Stimulated activated CD4-positive, alpha-beta T cell treated with anti-CD3 and anti-CD28 coated beads, Interleukin-12 subunit alpha, Interleukin-12 subunit beta, amount 100 ng/mL, for 48 hours (primary cell): ENCODE measurements at regions not wholly inside any gene's neighbourhood (a gene's known extent, or its start where the extent isn't known, plus 50 kb on each side); places are given as distances from the start of the nearest gene placed in this dataset.

Experiments used
- DNase-seq, 3 donors: peaks; one replicate each; pipeline ENCODE4 v3.0.0-alpha.2; 2020; ENCODE audit warnings: low read depth in 2 of 3, low spot score in 1 of 3

DNA sequence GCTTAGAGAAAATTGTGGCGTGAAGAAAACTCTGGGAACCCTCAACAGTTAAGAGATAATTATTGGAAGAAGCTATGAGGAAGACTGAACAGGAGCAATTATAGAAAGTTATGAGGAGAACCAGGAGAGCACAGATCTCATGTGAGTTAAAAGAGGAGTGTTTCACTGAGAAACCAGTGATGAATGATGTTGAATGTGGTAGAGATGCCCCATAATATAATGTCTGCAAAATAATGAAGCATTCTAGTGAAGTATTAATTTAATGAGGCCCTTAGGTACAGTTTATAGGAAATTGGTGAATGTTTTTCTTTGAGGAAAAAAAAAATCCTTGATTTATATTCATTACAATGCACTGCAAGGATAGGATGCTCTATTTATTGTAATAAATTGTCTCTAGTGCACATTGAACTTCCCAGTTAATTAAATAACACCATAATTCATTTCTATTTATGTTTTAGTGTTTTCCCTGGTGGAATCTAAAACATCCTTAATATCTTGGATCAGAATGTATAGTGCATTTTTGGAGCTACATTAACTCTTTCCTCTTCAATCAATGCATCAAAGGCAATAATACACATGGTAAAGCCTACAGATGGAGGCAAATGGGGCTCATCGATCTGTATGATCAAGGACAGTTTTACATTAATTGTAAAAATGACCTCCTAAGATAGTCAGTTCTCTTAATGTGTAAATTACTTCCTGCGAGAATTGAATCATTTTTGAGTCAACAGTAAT lies 91.4 kb upstream of the EYS start:
- DNase-seq, result no peak

DNA sequence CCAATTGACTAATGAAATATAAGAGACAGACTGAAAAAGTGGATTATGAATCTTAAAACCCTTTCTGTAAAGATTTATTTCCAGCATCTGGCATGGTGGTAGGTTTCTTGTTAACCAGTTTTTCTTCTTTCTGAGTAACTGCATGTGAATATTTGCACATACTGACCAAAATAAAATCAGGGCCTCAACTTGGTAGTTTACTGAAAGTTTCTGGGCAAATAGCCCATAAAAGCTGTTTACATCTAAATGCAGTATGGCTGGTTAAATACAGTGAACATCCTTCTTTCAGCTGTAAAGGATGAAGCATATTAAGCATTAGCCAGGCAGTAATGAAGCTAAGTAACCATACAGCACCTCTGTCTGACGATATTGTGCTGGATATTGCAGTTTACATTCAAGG lies 83.6 kb upstream of the EYS start:
- DNase-seq, result no peak

GRCh38 chr6:65787787-65788186 lies 80.8 kb upstream of the EYS start:
- DNase-seq, result no peak

DNA sequence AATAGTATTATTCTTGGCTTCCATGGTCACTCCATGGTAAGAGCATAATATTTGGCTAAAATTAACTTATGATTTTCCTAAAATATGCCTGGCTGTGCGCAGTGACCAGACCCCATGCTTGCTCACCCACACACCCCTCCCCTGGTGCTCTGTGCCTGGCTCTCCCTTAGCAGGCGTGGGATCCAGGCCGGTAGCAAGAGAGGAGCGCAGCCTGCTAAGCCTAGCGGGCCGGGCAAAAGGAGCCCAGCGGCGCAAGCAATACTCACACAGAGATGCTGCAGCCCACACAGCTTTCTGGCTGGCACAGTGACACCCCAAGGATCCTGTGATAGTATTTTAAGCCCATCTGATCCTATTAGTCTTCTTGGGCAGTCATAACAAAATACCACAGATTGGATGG lies 79.8 kb upstream of the EYS start:
- DNase-seq, result no peak

GRCh38 chr6:65780691-65781090 lies 73.7 kb upstream of the EYS start:
- DNase-seq, result no peak

DNA sequence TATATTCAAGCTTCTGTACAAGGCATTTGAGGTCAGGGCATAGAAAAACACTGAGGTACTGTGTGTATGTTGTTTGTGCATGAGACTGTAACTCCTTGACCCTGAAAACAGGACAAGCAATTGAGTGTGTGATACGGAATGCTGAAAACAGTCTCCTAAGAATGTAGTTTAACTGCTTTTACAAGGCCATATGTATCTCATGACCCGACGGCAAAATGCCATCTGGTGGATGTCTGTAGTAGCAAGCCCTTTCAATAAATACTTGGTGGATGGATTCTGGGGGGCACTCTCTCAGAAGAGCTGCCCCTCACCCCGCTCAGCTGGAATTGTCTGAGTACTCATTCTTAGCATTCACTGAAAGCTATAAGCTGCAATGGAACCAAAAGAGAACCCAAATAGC lies 69.3 kb upstream of the EYS start:
- no peak for DNase-seq

- DNase-seq, result no peak
These were observed 64.9 kb upstream of the EYS start for GRCh38 chr6:65771946-65772345.

DNA sequence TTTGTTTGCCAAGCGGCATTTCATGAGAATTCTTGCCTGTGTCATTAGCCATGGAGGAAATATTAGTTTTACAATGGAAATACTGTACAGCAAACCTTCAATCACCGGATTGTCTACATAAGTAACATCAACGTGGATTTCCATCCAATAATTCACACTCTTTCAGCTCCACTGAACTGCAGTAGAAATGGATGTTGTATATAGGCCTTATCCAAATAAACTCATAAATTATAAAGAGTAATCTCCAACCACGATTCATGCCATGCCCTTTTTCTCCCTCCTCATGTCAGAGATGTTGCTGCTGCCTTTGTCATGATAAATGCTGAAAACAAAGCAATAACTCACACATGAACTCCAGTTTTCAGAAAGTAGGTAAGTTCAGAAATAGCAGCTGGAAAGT lies 54.9 kb upstream of the EYS start:
- no peak for DNase-seq

DNA sequence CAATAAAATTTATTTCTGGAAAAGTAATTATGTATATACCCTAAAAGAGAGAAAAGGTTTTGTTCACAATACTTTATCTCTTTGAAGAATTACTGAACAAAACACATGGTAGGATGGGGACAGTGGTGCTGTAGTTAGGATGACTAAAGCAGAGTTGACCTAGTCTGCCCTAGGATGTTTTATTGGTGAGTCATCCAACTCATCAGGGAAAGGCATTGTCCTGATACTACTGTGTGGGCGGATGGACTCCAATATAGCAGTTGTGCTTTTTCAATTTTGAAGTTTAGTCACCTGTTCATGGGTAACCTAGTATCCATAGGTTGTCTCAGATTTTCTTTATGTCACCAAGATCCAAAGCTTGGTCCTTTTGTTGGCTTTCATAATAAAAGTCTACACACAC lies 53.3 kb upstream of the EYS start:
- DNase-seq, result no peak
